HCT116 (cell line): ENCODE measurements at regions not wholly inside any gene's neighbourhood (a gene's known extent, or its start where the extent isn't known, plus 50 kb on each side); places are given as distances from the start of the nearest gene placed in this dataset.

ENCODE experiments used
- CTCF ChIP-seq, 3 experiments: fragments of 200-600 bp in 1 of 3; sonication (generic) in 1 of 3; IDR thresholded peaks in 2 of 3; conservative IDR thresholded peaks in 1 of 3; 2 replicates each; pipeline ENCODE4 v1.5.1; 2012 to 2017; ENCODE audit warnings: low read depth in 2 of 3, low read length in 2 of 3, antibody characterized with exemption in 1 of 3, borderline replicate concordance in 1 of 3, control low read depth in 1 of 3, mild to moderate bottlenecking in 1 of 3, mixed read lengths in 1 of 3, mixed run types in 1 of 3, moderate library complexity in 1 of 3; ENCODE audit not compliant: insufficient read depth in 1 of 3
- MAX ChIP-seq: IDR thresholded peaks from 2 replicates; pipeline ENCODE4 v1.6.1; 2012

GRCh38 chr6:11368264-11368663, 135.8 kb upstream of the NEDD9 start:
- TF ChIP-seq CTCF (IDR thresholded peaks at IDR 0.05 in 2 of 3, conservative IDR thresholded peaks at IDR 0.05 in 1 of 3; ENCODE audit: borderline replicate concordance in 1 of 3, insufficient read depth in 1 of 3, low read depth in 2 of 3, low read length in 2 of 3) (no peak), MAX (no peak)
